ENCODE measurements at regions not wholly inside any gene's neighbourhood (a gene's known extent, or its start where the extent isn't known, plus 50 kb on each side); places are given as distances from the start of the nearest gene placed in this dataset.

GRCh38 chr14:51518711-51519110, 133.0 kb upstream of the FRMD6 start:
- TF ChIP-seq CREB1 (IDR thresholded peaks at IDR 0.05; ENCODE audit: low read depth): no peak
- TF ChIP-seq MAX (IDR thresholded peaks at IDR 0.05): no peak
- TF ChIP-seq TCF12 (IDR thresholded peaks at IDR 0.05; ENCODE audit: low read depth): no peak
